ENCODE measurements at regions not wholly inside any gene's neighbourhood (a gene's known extent, or its start where the extent isn't known, plus 50 kb on each side); places are given as distances from the start of the nearest gene placed in this dataset.

GRCh38 chr5:89283728-89284493, 400.9 kb upstream of the MEF2C start:
- H3K4me1 ChIP-seq, result peaks cover 0 to 16% (median 1%) of the 10 kb centered on the region in 6 donors
- H3K4me3 ChIP-seq, result no peak overlapping the region
- 91 to 99% (median 94%) methylated on average over 3 of the region's 3 CpGs for WGBS, 5 donors
- no peaks in the 10 kb centered on the region for H3K9me3 ChIP-seq
- H3K27ac ChIP-seq, result no peak overlapping the region
- no peaks in the 10 kb centered on the region for H3K36me3 ChIP-seq
- no peak for TF ChIP-seq CTCF (IDR thresholded peaks at IDR 0.05 in 8 of 11, conservative IDR thresholded peaks at IDR 0.05 in 3 of 11)
- TF ChIP-seq POLR2A (IDR thresholded peaks at IDR 0.05), result no peak
- TF ChIP-seq POLR2AphosphoS5 (IDR thresholded peaks at IDR 0.05), result no peak
- no peaks in the 10 kb centered on the region for H3K27me3 ChIP-seq (replicated peaks in 1 of 7)
- intact Hi-C loops (cut with DNase I; ENCODE audit: low total_unique reads), result no loop called here
- no peak for DNase-seq

- Histone ChIP-seq H3K27me3 (replicated peaks in 1 of 7) (no peaks in the 10 kb centered on the region), H3K9me3 (no peaks in the 10 kb centered on the region), H3K36me3 (no peaks in the 10 kb centered on the region), H3K4me3 (no peak overlapping the region), H3K27ac (no peak overlapping the region), H3K4me1 (peaks cover 0 to 16% (median 1%) of the 10 kb centered on the region in 6 donors)
- DNase-seq, result no peak
- intact Hi-C loops (cut with DNase I; ENCODE audit: low total_unique reads), result no loop called here
- 93 to 98% (median 94%) methylated on average over 3 of the region's 3 CpGs for WGBS, 5 donors
- no peak for TF ChIP-seq POLR2A (IDR thresholded peaks at IDR 0.05)
- no peak for TF ChIP-seq POLR2AphosphoS5 (IDR thresholded peaks at IDR 0.05)
- TF ChIP-seq CTCF (IDR thresholded peaks at IDR 0.05 in 8 of 11, conservative IDR thresholded peaks at IDR 0.05 in 3 of 11), result no peak
Observed at GRCh38 chr5:89282554-89283510, 399.8 kb upstream of the MEF2C start.

GRCh38 chr5:89281766-89282553, 399.0 kb upstream of the MEF2C start:
- H3K27me3 ChIP-seq (replicated peaks in 1 of 7), result no peaks in the 10 kb centered on the region
- no peak overlapping the region for H3K4me3 ChIP-seq
- DNase-seq, result no peak
- peaks cover 0 to 16% (median 1%) of the 10 kb centered on the region in 6 donors for H3K4me1 ChIP-seq
- H3K27ac ChIP-seq, result no peak overlapping the region
- no peak for TF ChIP-seq POLR2A (IDR thresholded peaks at IDR 0.05)
- TF ChIP-seq CTCF (IDR thresholded peaks at IDR 0.05 in 8 of 11, conservative IDR thresholded peaks at IDR 0.05 in 3 of 11), result no peak
- no peak for TF ChIP-seq POLR2AphosphoS5 (IDR thresholded peaks at IDR 0.05)
- H3K36me3 ChIP-seq, result no peaks in the 10 kb centered on the region
- 79 to 84% (median 81%) methylated on average over 3 of the region's 3 CpGs for WGBS, 5 donors
- no peaks in the 10 kb centered on the region for H3K9me3 ChIP-seq
- intact Hi-C loops (cut with DNase I; ENCODE audit: low total_unique reads), result no loop called here

Data from spleen (tissue), 11 donors.